ELR (cell line): ENCODE measurements at regions not wholly inside any gene's neighbourhood (a gene's known extent, or its start where the extent isn't known, plus 50 kb on each side); places are given as distances from the start of the nearest gene placed in this dataset.

Experiments
- DNase-seq: peaks from one replicate; pipeline ENCODE4 v3.0.0-alpha.2; 2015; ENCODE audit warnings: low read depth

DNA sequence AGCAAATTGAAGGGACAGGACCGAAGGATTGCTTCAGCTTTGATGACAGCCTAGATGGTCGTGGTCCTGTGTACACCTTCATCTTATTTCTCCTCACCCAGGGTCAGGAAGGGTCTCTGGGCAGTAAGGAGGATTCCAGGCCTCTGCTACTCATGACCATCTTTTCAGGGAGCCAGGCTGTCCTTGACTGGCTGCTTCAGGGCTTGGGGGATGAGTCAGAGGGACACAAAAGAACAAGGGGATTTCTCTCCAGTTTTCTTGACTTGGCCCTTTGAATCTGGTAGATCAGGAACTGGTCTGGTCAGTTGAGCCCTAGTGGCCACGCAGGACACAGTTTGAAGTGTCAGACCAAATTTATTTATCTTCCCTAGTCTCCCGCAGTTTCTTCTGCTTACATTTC, 402.1 kb upstream of the CHD6 start:
- DNase-seq = no peak

GRCh38 chr20:42018979-42019378, 400.8 kb upstream of the CHD6 start:
- no peak for DNase-seq

DNA sequence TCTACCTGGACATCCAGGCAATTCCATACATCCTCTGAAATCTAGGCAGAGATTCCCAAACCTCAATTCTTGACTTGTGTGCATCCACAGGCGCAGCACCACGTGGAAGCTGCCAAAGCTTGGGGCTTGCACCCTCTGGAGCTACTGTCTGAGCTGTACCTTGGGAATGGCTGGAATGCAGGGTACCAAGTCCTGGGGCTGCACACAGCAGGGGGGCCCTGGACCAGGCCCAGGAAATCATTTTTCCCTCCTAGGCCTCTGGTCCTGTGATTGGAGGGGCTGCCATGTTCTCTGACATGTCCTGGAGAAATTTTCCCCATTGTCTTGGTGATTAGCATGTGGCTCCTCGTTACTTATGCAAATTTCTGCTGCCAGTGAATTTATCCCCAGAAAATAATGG, 391.9 kb upstream of the CHD6 start:
- no peak for DNase-seq

- no peak for DNase-seq
Observed at GRCh38 chr20:42007251-42007650, 389.1 kb upstream of the CHD6 start.

- no peak for DNase-seq
Observed at GRCh38 chr20:42005211-42005610, 387.0 kb upstream of the CHD6 start.

DNA sequence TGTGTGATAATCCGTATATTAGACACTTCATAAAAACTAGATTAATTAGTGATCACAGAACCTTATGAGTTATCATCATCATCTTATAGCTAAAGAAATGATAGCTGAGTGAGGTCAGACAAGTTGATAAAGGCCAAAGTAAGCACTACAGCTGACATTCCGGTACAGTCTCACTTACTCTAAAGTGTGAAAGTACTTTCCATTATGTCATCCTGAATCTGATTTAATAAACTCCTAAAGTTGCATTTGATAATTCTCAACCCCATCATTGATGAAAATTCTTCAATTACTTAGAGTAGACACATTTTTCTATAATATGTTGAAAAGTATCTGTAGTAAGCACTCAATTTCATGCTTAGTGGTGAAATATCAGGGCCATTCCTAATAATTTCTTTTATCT, 385.2 kb upstream of the CHD6 start:
- DNase-seq = no peak

DNA sequence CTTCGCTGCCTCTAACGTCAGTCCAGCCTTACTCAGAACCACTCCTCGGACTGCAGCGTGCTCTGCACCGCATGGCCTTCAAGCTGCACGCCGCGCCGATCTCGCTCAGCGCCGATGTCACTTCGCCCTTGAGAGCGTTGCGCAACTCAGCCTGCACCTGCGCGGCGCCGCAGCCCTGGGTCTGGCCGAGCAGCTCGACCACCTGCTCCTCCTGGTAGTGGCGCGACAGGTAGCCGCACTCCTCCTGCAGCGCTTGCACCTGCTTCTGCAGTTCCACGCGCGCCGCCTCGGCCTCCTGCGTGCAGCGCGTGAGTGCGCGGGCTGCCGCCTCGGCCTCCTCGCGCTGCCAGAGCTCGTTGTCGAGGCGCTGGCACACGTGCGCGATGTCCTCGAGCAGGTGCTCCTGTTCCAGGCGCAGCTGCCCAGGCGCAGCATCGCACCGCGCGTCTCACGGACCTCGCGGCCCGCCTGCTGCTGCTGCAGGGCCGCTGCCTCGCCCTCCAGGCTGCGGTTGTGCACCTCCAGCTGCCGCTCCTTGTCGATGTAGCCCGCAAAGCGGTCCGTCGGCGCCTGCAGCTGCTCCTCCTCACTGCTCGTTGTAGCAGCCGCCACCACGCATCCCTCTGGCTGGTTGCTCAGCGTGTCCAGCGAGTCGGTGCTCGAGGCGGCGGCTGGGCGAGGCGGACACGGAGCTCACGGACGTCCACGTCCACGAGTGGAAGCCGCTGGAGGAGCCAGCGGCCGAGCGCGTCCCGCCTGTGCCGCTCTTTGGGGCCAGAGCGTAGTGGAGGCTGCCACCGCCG, 380.6 kb upstream of the CHD6 start:
- no peak for DNase-seq

DNA sequence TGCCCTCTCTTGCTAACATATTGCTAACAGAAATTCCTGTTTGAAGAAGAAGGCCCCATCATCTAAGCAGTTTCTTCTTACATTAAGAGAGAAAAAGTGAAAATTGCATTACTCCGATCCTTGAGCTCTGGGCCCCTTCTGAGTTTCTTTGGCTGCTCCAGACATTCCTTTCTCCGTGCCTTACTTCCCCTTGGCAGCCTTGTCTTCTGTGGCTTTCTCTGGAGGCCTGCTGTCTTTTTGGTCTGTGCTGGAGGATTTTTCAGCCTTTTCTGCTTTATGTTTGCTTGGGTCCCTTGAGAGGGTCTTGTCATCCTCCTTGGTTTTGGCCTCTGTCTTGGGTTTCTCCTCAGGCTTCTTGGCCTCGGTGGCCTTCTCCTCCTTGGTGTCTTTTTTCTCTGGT, 378.8 kb upstream of the CHD6 start:
- no peak for DNase-seq

DNA sequence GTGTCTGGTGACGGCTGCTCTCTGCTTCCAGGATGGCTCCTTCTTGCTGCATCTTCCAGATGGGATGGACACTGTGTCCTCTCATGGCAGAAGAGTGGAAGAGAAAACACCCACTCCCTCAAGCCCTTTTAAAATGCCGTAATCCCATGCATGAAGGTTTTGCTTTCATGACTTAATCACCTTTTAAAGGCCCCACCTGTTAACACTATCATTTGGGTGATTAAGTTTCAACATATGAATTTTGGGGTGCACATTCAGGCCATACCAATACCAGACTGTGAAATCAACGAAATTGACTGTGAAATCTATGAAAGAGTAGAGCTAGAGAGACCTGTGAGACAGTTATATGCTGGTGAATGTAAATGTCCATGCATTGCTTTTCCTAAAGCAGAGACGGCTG, 374.3 kb upstream of the CHD6 start:
- no peak for DNase-seq

DNA sequence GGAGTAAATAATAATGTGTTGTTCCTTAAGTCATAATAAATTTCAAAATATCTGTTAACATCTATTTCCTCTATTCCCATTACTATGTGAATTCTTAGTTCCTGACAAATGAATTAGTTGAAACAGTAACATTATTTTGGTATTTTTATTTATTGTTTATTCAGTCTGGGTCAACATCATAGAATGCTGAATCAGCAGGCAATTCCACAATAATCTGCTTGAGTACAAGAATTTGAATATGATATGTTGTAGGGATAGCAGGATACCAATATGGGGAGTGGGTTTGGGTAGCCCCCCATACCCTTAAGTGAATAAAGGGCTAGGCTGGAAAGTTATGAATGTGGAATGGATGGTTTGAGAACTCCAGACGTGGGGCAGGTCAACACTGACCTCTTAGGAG, 373.2 kb upstream of the CHD6 start:
- no peak for DNase-seq

- DNase-seq = no peak
Observed at GRCh38 chr20:41989935-41990635, 371.9 kb upstream of the CHD6 start.

GRCh38 chr20:41989039-41989679, 371.0 kb upstream of the CHD6 start:
- no peak for DNase-seq

DNA sequence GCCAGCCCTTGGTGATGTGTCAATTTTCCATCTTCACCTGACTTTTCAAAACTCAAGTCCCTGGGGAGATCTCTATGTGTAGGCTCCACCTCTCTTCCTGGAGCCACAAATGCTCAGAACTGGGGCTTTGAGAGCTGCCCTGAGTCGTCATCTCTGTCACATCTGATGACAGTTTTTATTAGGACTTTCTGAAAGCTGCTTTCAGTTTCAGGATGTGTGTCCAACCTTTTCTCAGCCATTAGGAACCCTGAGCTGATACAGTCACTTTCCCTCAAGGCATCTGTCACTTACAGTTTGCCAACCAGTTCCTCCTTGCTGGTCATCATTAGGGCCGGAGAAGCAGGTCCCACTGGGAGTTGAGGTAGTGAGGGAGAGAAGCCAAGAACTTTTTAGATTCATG, 365.9 kb upstream of the CHD6 start:
- DNase-seq = no peak

- DNase-seq = no peak
Observed at GRCh38 chr20:41983159-41983558, 365.0 kb upstream of the CHD6 start.

GRCh38 chr20:41981746-41982145, 363.6 kb upstream of the CHD6 start:
- DNase-seq = no peak

DNA sequence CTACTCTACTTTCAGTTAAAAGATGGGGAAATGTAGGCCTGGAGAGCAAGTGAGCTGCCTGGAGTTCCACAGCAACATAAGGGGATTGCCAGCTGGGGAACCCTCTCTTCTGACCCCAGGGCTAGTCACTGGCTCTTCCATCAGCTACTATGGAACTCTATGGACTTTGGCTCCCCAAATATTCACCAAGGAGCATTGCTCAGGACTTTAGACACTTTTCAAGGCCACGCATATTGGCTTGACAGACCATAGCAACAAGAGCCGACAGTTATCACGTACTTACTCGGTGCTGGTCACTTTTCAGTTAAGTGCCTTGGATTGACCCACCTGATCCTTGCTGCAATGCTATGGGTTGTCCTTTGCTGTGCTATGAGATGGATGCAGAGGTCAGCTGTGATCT, 360.7 kb upstream of the CHD6 start:
- DNase-seq = no peak

GRCh38 chr20:41978246-41978790, 360.1 kb upstream of the CHD6 start:
- no peak for DNase-seq

DNA sequence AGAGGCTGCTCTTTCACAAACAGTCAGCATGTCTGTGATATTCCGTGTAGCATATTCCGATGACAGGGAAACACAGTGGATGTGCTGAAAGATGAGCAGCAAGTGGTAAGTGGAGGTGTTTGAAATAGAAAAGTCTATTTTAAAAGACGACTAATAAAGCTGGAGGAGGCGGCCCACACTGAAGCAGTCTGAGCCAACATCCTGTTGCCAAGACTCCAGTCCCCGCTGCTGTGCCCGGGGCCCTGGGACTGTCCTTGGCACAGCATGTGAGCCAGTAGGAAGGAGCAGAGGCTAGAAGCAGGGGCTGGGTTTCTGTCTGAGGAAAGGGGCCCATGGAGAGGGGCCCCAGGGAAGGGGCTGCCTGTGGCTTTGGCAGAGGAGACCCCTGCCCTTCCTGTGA, 351.5 kb upstream of the CHD6 start:
- no peak for DNase-seq

DNA sequence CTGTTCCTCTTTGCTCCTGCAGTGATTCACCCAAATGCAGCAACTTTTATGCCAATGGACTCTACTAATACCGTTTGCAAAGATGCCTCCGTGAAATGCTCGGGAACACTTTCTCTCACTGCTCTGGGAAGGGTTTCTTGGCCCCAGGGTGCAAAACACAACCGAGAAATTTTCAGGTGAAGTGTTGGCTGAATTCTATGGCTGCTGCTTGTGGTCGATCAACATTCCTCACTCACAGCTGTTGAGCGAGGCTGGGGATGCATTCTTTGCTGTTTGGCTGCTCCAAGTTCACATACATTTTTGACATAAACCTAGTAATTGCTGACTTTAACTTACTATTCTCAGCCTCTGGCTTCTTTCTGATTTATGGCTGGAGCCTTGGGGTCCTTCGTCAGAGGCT, 342.0 kb upstream of the CHD6 start:
- DNase-seq = no peak

GRCh38 chr20:41958391-41958790, 340.2 kb upstream of the CHD6 start:
- DNase-seq = no peak

DNA sequence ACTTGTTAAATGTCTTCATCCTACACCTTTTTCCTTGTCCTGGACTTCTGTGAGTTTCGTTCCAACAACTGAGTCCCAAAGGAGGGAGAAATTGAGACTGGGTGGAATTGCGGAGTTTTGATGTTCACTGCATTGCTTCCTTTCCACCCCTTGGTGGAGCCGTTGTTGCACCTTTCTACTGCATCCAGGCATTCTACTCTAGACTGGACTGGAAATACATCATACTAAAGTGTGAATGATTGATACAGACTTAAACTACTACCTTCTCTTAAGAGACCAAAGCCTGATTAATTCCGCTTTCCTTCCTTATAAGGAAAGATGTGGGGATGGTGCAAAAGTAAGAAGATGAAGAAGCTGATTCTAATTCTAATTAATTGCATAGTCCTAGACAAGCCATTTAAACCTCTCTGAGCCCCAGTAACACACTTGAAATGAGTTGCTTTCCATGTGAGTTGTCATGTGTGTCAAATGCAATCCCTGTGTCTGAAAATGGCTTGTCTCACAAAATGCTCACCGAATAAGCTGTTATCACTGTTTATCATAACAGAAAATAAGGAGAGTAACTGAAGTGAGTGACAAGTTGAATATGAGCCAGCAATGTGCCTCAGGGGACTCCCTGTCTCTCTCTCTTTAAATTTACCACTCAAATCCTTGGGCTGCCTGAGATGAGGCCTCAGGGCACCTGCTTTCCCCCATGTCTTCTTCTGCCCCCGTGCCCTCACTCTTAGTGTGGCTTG, 338.3 kb upstream of the CHD6 start:
- peak; percentile 0 for DNase-seq

DNA sequence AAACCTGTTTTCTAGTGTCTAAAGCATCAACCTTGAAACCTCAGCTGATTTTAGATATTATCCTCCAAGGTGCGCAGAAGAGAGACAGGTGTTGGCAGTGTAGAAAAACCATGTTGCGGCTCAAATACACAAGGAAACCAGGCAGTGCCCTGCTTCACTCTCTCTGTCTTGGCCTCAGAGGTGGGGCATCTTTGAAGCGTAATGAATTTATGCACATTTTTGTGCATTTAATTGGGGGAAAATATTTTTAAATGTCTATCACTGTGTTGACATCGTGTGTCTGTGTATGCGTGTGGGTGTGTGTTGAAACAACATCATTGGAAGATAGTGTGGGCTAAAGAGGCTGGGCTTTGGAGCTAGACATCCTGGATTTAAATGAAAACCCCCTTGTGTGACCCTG, 334.0 kb upstream of the CHD6 start:
- DNase-seq = no peak
